ENCODE measurements at regions not wholly inside any gene's neighbourhood (a gene's known extent, or its start where the extent isn't known, plus 50 kb on each side); places are given as distances from the start of the nearest gene placed in this dataset.

- no peak for DNase-seq (ENCODE audit: low spot score)
- ATAC-seq = no peak
Observed at GRCh38 chr18:38019292-38019691, 453.7 kb upstream of the CELF4 start.

DNA sequence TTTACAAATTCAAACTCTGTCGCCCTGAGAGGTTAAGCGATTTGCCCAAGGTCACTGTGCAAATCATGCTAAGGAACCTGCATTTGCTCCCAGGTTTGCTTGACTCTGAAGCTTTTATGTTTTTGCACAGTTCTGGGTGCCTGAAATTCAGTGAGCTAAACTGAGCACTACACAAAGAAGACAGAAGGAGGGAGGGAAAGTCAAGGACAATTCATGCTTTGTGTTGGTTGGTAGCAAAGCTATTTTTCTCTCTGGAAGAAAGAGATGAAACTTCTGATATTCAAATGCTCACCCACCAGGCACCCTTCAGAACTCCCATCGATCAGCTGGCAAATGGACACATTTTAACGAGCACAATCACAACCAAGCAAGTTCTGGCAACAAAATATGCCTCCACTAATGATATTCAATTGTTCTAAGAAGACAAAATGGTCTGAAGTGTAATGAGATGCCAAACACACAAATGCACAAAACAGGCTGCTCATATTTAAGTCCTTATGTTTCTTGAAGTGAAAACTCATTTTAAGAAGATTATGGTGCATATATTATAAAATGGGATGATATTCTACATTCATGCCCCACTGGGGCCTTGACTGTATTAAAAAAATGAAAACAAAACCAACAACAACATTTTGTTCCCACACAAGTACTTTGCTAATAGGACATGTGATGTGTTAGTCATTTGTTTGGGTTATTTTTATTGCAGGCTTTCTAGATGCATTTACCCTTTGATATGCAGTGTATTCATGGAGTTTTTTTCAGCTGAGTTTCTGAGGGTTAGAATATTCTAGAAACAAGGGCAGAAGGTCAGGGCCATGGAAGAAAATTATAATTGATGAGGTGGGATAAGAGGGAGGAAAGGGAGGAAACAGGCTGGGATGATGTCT, 445.6 kb upstream of the CELF4 start:
- ATAC-seq = no peak
- DNase-seq (ENCODE audit: low spot score) = no peak

- ATAC-seq (no peak), DNase-seq (ENCODE audit: low spot score) (no peak)
Observed at GRCh38 chr18:38010037-38010436, 444.4 kb upstream of the CELF4 start.

DNA sequence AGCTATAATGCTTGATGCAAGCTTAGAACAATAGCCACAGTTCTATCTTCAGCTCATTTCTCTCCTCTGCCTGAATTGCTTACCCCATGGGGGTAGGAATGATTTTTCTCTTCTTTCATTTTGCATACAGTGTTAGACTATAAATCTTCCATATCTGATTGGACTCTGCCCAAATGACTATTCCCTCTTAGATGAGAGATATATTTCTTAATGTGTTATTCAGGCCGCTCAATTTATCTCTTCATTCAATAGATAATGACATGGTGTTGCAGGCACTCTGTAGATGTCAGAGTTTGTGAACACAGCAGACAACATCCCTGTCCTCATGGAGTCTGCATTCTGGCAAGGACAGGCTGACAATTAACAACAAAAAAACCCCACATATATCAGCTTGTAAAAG, 443.7 kb upstream of the CELF4 start:
- ATAC-seq = no peak
- no peak for DNase-seq (ENCODE audit: low spot score)

- DNase-seq (ENCODE audit: low spot score) = no peak
- ATAC-seq = no peak
Observed at GRCh38 chr18:38007676-38008330, 442.2 kb upstream of the CELF4 start.

DNA sequence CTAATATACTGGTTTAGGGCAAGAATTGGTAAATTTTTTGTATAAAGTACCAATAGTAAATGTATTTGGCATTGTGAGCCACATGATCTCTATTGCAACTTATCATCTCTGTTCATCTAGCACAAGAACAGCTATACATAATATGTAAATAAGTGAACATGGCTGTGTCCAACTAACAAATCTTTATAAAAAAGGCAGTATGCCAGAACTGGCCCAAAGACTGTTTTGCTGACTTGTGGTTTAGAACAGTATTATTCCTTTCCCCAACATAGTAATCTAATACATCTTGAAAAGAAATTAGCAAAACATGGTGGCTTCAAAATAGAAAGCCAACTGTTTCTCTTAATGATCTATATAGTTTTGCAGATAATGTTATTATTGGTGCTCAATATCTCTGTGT, 441.4 kb upstream of the CELF4 start:
- ATAC-seq (no peak), DNase-seq (ENCODE audit: low spot score) (no peak)

- ATAC-seq (no peak), DNase-seq (ENCODE audit: low spot score) (no peak)
Observed at GRCh38 chr18:38006541-38006940, 440.9 kb upstream of the CELF4 start.

GRCh38 chr18:37997695-37998094, 432.1 kb upstream of the CELF4 start:
- DNase-seq (ENCODE audit: low spot score) (no peak), ATAC-seq (no peak)

GRCh38 chr18:37987901-37988300, 422.3 kb upstream of the CELF4 start:
- DNase-seq (ENCODE audit: low spot score) (no peak), ATAC-seq (no peak)

DNA sequence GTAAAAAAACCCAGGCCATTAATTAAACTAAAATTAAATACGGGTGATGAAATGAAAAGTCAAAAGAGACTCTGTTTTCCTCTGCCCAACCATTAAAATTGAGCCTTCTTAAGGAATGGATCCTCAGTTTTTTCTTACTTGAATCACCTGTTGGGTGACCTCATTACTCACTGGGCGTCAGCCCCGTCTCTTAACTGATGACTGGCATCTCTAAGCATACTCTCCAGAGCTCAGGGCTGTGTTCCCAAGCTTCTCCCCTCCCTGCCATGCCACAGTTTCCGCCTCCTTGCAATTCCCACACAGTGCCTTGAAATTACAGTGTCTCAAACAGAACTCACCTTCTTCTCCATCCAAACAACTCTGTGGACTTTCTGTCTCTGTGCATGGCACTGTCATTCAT, 421.1 kb upstream of the CELF4 start:
- ATAC-seq (no peak), DNase-seq (ENCODE audit: low spot score) (no peak)

DNA sequence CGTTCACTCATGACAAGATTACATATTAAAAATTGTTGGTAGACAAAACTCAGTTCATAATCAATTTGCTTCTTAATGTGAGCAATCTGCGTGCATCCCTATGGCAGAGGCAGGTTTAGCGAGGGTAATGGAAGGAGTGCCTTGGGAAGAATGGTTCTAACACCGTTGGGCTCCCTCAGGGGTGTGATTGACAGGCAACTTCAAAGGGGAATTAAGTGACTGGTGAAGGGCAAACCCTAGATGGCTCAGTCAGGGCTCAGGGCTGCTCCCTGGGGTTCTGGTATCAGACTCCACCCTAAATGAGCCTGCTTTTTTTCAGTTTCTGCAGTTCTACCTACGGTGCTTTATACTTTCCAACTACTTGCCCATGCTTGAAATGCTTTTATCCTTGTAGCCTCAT, 419.5 kb upstream of the CELF4 start:
- DNase-seq (ENCODE audit: low spot score) (no peak), ATAC-seq (no peak)

- ATAC-seq (no peak), DNase-seq (ENCODE audit: low spot score) (no peak)
Observed at GRCh38 chr18:37980556-37980955, 415.0 kb upstream of the CELF4 start.

- no peak for ATAC-seq
- no peak for DNase-seq (ENCODE audit: low spot score)
Observed at GRCh38 chr18:37975446-37975845, 409.8 kb upstream of the CELF4 start.

- DNase-seq (ENCODE audit: low spot score) (no peak), ATAC-seq (no peak)
Observed at GRCh38 chr18:37967261-37967660, 401.7 kb upstream of the CELF4 start.

DNA sequence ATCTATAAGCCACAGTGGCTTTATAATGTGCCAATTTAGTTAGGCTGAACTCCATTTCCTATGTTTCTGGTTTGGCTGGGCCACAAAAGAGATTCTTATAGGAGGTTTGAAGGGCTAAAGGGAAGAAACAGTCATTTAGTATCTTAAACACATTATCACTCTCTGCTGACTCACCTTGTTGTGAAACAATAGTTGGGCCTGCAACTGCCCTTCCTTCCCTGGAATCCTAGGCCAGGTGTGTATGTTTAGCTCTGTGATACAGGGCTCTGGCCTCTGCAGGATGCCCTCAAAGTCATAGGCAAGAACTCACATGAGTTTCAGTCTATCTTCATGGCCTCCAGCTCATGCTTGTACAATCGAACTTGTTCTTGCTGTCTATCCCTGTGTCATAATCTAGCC, 400.0 kb upstream of the CELF4 start:
- no peak for ATAC-seq
- DNase-seq (ENCODE audit: low spot score) = no peak

GRCh38 chr18:37964885-37965571, 399.4 kb upstream of the CELF4 start:
- DNase-seq (ENCODE audit: low spot score) = no peak
- no peak for ATAC-seq

- no peak for DNase-seq (ENCODE audit: low spot score)
- no peak for ATAC-seq
Observed at GRCh38 chr18:37963837-37964236, 398.2 kb upstream of the CELF4 start.

DNA sequence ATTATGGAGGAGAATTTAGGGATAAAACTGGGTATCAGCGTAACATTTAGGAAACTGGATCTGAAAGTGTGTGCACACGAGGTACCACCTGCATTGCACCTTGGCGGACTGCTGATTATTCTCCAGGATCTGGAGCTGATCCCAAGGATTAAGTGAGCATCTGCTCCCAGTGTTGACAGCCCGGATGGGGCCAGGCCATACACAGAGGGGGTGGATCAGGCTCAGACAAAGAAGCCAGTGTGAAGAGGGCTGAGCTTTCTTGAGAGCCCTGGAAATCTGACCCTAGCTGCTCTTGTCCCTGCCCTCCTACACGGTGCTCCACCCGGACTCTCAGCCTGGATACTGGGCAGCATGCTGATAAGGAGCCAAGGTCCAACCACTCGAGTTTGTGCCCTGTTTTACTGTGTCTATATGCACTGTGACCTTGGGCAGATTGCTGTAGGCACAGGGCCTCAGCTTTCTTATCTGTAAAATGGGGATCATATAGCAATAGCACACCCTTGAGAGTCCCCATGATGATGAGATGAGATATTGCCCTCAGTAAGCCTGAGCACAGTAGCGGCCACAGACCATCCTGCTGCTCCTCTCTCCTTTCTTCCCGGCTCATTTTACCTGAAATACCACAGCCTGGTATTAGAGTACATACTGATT, 396.8 kb upstream of the CELF4 start:
- ATAC-seq (no peak), DNase-seq (ENCODE audit: low spot score) (no peak)

- ATAC-seq = no peak
- no peak for DNase-seq (ENCODE audit: low spot score)
Observed at GRCh38 chr18:37958499-37958898, 392.9 kb upstream of the CELF4 start.

DNA sequence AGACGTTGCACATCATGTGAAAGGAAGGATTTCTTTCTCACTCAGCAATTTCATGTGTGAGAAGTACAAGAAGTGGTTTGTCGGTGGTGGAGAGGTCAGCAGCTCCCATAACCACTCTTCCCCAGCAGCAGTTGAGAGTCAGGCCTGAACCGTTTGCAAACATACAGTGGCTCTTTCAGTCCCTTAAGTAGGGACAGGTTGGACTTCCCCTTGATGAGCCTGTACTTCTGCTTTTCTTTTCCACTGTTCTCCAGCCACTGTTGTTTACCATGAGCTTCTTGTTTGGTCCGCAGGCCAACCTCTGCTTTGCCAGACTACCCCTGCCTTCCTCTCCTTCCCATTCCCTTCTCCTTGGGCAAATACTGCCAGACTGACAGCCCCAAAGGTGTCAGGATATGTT, 391.3 kb upstream of the CELF4 start:
- ATAC-seq (no peak), DNase-seq (ENCODE audit: low spot score) (no peak)

DNA sequence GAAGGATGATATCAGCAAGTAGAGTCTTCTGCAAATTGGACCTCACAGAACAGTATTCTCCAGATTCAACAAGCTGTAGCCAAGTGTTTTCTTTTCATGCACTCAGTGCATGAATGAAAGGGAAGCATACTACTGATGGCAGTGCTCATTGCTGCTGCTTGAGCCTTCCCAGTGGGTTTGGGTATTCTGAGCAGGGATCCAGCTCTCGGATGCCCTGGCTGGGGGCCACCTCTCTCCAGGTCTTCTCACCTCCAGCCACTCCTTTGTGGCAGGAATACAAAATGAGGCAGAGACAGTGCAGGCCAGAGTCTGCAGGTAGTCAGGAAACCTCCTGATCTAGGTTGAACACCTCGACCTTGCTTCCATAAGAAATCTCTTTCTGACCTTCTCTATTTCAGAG, 390.4 kb upstream of the CELF4 start:
- no peak for ATAC-seq

GRCh38 chr18:37955201-37955600, 389.6 kb upstream of the CELF4 start:
- ATAC-seq (no peak), DNase-seq (ENCODE audit: low spot score) (no peak)

More for the DNA sequence above, 390.4 kb upstream of the CELF4 start:
- no peak for DNase-seq (ENCODE audit: low spot score)
